Dermis microvascular lymphatic vessel endothelial cell (primary cell): ENCODE measurements at regions not wholly inside any gene's neighbourhood (a gene's known extent, or its start where the extent isn't known, plus 50 kb on each side); places are given as distances from the start of the nearest gene placed in this dataset.

Experiments
- DNase-seq, 2 donors: peaks; one replicate each; pipeline versions ENCODE4 v3.0.0 to v3.0.0-alpha.2; 2010; ENCODE audit warnings: low read depth in 2 of 2

- no peak for DNase-seq
These were observed 249.9 kb downstream of the DAD1 start for GRCh38 chr14:22338917-22339715.

DNA sequence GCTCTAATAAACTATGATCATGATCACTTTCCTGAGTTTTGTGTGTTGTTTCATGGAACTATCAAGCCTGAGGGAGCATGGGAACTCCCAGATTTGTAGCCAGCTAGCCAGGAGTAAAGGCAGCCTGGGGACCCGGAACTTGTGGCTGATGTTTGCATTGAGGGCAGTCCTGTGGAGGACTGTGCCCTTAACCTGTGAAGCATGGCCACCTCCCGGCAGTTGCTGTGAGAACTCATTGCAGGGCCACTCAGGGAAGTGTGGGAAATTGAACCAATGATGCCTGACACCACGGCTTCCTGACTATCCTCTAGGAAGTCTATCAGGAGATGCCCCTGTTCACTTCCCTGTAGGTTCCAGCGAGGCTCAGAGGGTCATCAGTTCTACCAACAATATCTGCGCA is 250.6 kb downstream of the DAD1 start:
- DNase-seq = no peak

DNA sequence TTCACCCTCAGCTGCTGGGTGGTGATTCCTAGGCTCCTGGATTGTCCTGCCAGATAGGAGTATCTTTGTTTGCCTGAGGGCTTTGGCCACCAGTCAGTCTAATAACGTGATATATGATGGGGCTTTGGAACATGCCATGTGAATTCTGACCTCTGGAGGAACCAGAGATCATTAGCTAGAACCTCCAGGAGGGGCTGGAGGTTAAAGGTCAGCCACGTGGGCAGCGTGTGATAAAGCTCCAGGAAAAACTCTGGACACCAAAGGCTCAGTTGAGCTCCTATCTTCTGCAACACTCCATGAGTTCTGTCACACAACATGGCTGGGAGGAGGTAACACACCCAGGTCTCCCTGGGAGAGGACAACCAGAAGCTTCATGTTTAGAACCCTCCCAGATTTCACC is 251.1 kb downstream of the DAD1 start:
- DNase-seq = no peak

- DNase-seq = no peak
These were observed 251.5 kb downstream of the DAD1 start for GRCh38 chr14:22337521-22337920.

DNA sequence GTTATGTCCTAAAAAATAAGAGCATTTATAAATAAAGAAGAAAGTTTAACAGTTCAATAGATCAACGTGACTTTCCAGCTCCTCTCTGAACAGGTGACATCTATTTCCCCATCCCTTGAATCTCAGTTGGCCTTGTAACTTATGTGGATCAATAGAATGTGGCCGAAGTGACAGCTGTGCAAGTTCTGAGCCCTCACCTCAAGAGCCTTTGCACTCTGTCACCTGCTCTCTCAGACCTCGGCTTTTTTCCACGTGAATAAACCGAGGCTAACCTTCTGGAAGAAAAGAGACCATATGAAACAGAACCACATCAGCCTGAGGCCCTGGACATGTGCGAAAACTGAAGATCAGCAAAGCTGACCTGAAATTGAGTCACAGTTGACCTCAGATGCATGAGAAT is 253.0 kb downstream of the DAD1 start:
- no peak for DNase-seq

GRCh38 chr14:22334627-22335026 is 254.4 kb downstream of the DAD1 start:
- DNase-seq = no peak

DNA sequence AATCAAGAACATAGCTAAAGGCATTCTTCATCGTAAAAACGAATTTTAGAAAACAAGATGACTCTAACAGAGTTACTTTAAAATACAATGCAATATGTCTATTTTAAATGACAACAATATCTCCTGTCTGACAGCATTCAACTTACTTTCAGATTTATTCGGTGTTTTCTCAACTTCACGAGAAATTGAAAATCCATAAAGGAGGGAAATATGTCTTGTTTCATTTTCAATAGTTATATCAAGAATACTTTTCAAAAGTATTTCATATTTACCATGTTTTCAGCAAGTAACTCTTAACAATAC is 254.8 kb downstream of the DAD1 start:
- DNase-seq = no peak

DNA sequence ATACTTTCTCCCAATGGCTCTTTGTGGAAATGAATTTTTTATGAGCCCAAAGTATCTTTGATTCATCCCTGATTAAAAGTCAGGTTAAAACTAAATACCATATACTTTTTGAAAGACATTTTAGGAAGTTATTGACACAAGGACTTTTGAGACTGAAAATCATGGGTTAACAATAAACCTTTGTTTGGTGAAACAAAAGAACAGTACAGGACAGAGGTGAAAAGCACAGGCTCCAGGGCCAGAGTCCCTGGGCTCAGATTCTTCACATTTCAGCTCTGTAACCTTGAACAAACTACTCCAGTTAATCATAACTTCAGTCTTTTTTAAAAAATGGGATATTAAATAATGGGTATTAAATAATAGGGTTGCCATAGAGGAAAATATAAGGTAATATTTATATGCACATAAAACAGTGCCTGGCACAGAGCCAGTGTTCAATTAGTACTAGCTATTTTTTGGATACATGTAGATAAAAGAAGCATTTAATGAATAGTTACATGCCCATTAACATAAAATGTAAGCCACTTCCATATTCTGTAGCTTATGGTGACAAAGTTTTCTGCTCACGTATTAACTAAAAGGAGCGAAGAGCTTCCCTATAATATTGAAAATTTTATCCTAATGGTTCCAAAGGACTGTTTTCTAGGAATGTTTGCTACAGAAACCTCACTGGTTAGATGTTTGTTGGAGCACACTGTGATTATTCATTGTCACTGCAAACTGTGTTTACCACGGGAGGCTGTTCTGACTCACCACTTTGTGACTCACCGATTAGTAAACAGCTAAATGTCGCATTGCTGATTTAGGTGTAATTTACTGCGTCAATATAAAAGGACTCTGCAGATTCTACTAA is 255.4 kb downstream of the DAD1 start:
- DNase-seq = peak in 1 of 2 donors; percentile 57

GRCh38 chr14:22332686-22333421 is 256.2 kb downstream of the DAD1 start:
- DNase-seq = no peak

- no peak for DNase-seq
These were observed 259.7 kb downstream of the DAD1 start for GRCh38 chr14:22329371-22329770.

- no peak for DNase-seq
These were observed 263.2 kb downstream of the DAD1 start for GRCh38 chr14:22325676-22326400.

DNA sequence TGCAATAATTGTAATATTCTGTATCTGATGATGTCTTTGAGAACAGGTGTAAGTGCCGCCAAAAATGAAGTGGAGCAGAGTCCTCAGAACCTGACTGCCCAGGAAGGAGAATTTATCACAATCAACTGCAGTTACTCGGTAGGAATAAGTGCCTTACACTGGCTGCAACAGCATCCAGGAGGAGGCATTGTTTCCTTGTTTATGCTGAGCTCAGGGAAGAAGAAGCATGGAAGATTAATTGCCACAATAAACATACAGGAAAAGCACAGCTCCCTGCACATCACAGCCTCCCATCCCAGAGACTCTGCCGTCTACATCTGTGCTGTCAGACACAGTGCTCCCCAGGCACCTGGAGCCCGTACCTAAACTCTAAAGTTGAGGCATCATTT is 268.7 kb downstream of the DAD1 start:
- no peak for DNase-seq

GRCh38 chr14:22319526-22320361 is 269.3 kb downstream of the DAD1 start:
- DNase-seq = peak; percentile 22 to 46

- DNase-seq = no peak
These were observed 270.1 kb downstream of the DAD1 start for GRCh38 chr14:22318951-22319350.

GRCh38 chr14:22316473-22316872 is 272.6 kb downstream of the DAD1 start:
- DNase-seq = no peak

DNA sequence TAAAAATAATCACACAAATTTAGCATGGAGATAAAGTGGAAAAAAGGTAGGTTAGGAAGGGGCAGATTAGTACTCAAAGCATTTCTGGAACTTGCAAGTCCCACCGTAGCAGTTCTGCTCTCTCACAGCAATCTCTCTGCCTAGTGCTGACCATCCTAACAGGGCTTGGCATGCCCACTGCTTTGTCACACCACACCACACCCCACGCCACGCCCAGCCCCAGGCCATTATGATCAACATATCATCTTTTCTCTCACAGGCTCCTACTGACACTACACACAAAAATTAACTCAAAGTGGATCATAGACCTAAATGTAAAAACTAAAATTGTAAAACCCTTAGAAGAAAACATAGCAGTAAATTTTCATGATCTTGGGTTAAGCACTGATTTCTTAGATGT is 273.7 kb downstream of the DAD1 start:
- DNase-seq = no peak

GRCh38 chr14:22314183-22314820 is 274.7 kb downstream of the DAD1 start:
- DNase-seq = peak; percentile 16 to 53

- no peak for DNase-seq
These were observed 275.7 kb downstream of the DAD1 start for GRCh38 chr14:22313172-22313801.

DNA sequence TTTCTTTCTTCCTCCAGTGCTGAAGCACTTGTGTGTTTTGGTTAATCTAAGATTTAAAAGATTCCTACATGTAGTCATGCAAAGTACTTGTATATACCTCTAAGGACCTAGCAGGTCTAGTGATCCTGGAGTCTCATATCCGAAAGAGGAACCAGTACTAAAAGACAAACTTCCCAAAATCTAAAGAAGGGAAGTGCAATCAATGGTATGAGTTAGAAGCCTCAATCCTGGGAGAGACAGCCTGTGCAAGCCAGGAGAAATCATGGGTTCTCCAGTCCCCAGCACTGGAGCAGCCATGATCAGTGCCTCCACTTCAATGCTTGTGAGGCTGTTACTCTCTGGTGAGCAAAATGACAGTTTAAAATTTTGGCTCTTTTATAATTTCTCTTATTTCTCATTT is 277.4 kb downstream of the DAD1 start:
- DNase-seq = no peak

GRCh38 chr14:22305607-22306006 is 283.4 kb downstream of the DAD1 start:
- no peak for DNase-seq
